ENCODE measurements at regions not wholly inside any gene's neighbourhood (a gene's known extent, or its start where the extent isn't known, plus 50 kb on each side); places are given as distances from the start of the nearest gene placed in this dataset.

GRCh38 chr14:45786266-45786665 lies 533.3 kb upstream of the MIS18BP1 start:
- peaks cover 33% of the 10 kb centered on the region for H3K9me3 Mint-ChIP-seq (ENCODE audit: unreplicated experiment)
- H3K4me1 Mint-ChIP-seq (ENCODE audit: low read depth, unreplicated experiment) = no peaks in the 10 kb centered on the region
- no peaks in the 10 kb centered on the region for H3K27me3 Mint-ChIP-seq (ENCODE audit: low read depth, unreplicated experiment)
- DNase-seq (ENCODE audit: low read depth) = no peak
- no peaks in the 10 kb centered on the region for H3K79me2 ChIP-seq (ENCODE audit: insufficient read depth, low read length)
- H3K4me3 ChIP-seq (ENCODE audit: insufficient read depth, low read depth, low read length) = no peak overlapping the region
- H3K36me3 Mint-ChIP-seq (ENCODE audit: low read depth, unreplicated experiment) = no peaks in the 10 kb centered on the region
- no peak overlapping the region for H3K4me2 ChIP-seq (ENCODE audit: low read length)
- TF ChIP-seq EZH2 (IDR thresholded peaks at IDR 0.05; ENCODE audit: insufficient read depth, low read length) (no peak), CTCF (IDR thresholded peaks at IDR 0.05; ENCODE audit: insufficient read depth, low read depth, low read length) (no peak)
- H3K4me3 Mint-ChIP-seq (ENCODE audit: unreplicated experiment) = no peak overlapping the region
- H3K4me1 ChIP-seq (ENCODE audit: insufficient read depth, low read length) = no peaks in the 10 kb centered on the region
- no peaks in the 10 kb centered on the region for H3K9me3 ChIP-seq (ENCODE audit: insufficient read depth, low read depth, low read length)
- no peak overlapping the region for H2AFZ ChIP-seq (ENCODE audit: low read depth, low read length)
- no peaks in the 10 kb centered on the region for H3K36me3 ChIP-seq (ENCODE audit: insufficient read depth, low read length)
- no peaks in the 10 kb centered on the region for H3K27me3 ChIP-seq (ENCODE audit: insufficient read depth, low read length)
- no peak overlapping the region for H3K27ac Mint-ChIP-seq (ENCODE audit: unreplicated experiment)
- no peaks in the 10 kb centered on the region for H4K20me1 ChIP-seq (ENCODE audit: insufficient read depth, low read length)
- H3K27ac ChIP-seq (ENCODE audit: low read depth, low read length) = no peak overlapping the region
- no peak overlapping the region for H3K9ac ChIP-seq (ENCODE audit: low read length)
- FAIRE-seq = no peak

- H3K4me3 ChIP-seq (ENCODE audit: insufficient read depth, low read depth, low read length) = no peak overlapping the region
- H3K9me3 ChIP-seq (ENCODE audit: insufficient read depth, low read depth, low read length) = no peaks in the 10 kb centered on the region
- Mint-ChIP-seq H3K4me3 (ENCODE audit: unreplicated experiment) (no peak overlapping the region), H3K9me3 (ENCODE audit: unreplicated experiment) (peaks cover 37% of the 10 kb centered on the region), H3K36me3 (ENCODE audit: low read depth, unreplicated experiment) (no peaks in the 10 kb centered on the region), H3K27ac (ENCODE audit: unreplicated experiment) (no peak overlapping the region), H3K27me3 (ENCODE audit: low read depth, unreplicated experiment) (no peaks in the 10 kb centered on the region), H3K4me1 (ENCODE audit: low read depth, unreplicated experiment) (no peaks in the 10 kb centered on the region)
- H3K27ac ChIP-seq (ENCODE audit: low read depth, low read length) = no peak overlapping the region
- no peak for TF ChIP-seq EZH2 (IDR thresholded peaks at IDR 0.05; ENCODE audit: insufficient read depth, low read length)
- TF ChIP-seq CTCF (IDR thresholded peaks at IDR 0.05; ENCODE audit: insufficient read depth, low read depth, low read length) = no peak
- H3K9ac ChIP-seq (ENCODE audit: low read length) = no peak overlapping the region
- no peak overlapping the region for H2AFZ ChIP-seq (ENCODE audit: low read depth, low read length)
- no peaks in the 10 kb centered on the region for H3K4me1 ChIP-seq (ENCODE audit: insufficient read depth, low read length)
- H3K36me3 ChIP-seq (ENCODE audit: insufficient read depth, low read length) = no peaks in the 10 kb centered on the region
- H3K27me3 ChIP-seq (ENCODE audit: insufficient read depth, low read length) = no peaks in the 10 kb centered on the region
- H4K20me1 ChIP-seq (ENCODE audit: insufficient read depth, low read length) = no peaks in the 10 kb centered on the region
- no peaks in the 10 kb centered on the region for H3K79me2 ChIP-seq (ENCODE audit: insufficient read depth, low read length)
- FAIRE-seq = no peak
- DNase-seq (ENCODE audit: low read depth) = no peak
- H3K4me2 ChIP-seq (ENCODE audit: low read length) = no peak overlapping the region
Measured at GRCh38 chr14:45785240-45785639, 532.2 kb upstream of the MIS18BP1 start.

GRCh38 chr14:45766247-45766646 lies 513.2 kb upstream of the MIS18BP1 start:
- Histone ChIP-seq H3K79me2 (ENCODE audit: insufficient read depth, low read length) (no peaks in the 10 kb centered on the region), H3K4me1 (ENCODE audit: insufficient read depth, low read length) (no peaks in the 10 kb centered on the region), H3K4me3 (ENCODE audit: insufficient read depth, low read depth, low read length) (no peak overlapping the region), H3K27me3 (ENCODE audit: insufficient read depth, low read length) (no peaks in the 10 kb centered on the region), H2AFZ (ENCODE audit: low read depth, low read length) (no peak overlapping the region), H3K9me3 (ENCODE audit: insufficient read depth, low read depth, low read length) (no peaks in the 10 kb centered on the region), H3K4me2 (ENCODE audit: low read length) (no peak overlapping the region), H3K27ac (ENCODE audit: low read depth, low read length) (no peak overlapping the region), H3K9ac (ENCODE audit: low read length) (no peak overlapping the region), H4K20me1 (ENCODE audit: insufficient read depth, low read length) (no peaks in the 10 kb centered on the region), H3K36me3 (ENCODE audit: insufficient read depth, low read length) (no peaks in the 10 kb centered on the region)
- DNase-seq (ENCODE audit: low read depth) = no peak
- Mint-ChIP-seq H3K36me3 (ENCODE audit: low read depth, unreplicated experiment) (no peaks in the 10 kb centered on the region), H3K27me3 (ENCODE audit: low read depth, unreplicated experiment) (no peaks in the 10 kb centered on the region), H3K9me3 (ENCODE audit: unreplicated experiment) (no peaks in the 10 kb centered on the region), H3K4me1 (ENCODE audit: low read depth, unreplicated experiment) (no peaks in the 10 kb centered on the region), H3K4me3 (ENCODE audit: unreplicated experiment) (no peak overlapping the region), H3K27ac (ENCODE audit: unreplicated experiment) (no peak overlapping the region)
- FAIRE-seq = no peak
- no peak for TF ChIP-seq EZH2 (IDR thresholded peaks at IDR 0.05; ENCODE audit: insufficient read depth, low read length)
- no peak for TF ChIP-seq CTCF (IDR thresholded peaks at IDR 0.05; ENCODE audit: insufficient read depth, low read depth, low read length)
